Naive thymus-derived CD4-positive, alpha-beta T cell (primary cell): ENCODE measurements at regions not wholly inside any gene's neighbourhood (a gene's known extent, or its start where the extent isn't known, plus 50 kb on each side); places are given as distances from the start of the nearest gene placed in this dataset.

Experiments
- ATAC-seq: fragments of 150-1000 bp; cut with Tn5 transposase; 2 replicates; pipeline ENCODE4 v1.10.0; 2021; ENCODE audit warnings: mild to moderate bottlenecking, moderate library complexity
- CTCF ChIA-PET: fragments of 350-600 bp; sonication (Branson Sonifier 250); formaldehyde crosslinking; loops from one replicate; lab custom pipeline; 2021; ENCODE audit warnings: antibody characterized with exemption; lab: Charles Lee
- POLR2A ChIA-PET: fragments of 350-600 bp; sonication (Branson Sonifier 250); formaldehyde crosslinking; loops from one replicate; lab custom pipeline; 2021; ENCODE audit warnings: antibody characterized with exemption, inconsistent platforms; lab: Charles Lee
- DNase-seq, 9 donors: peaks; one replicate each; pipeline versions ENCODE4 v3.0.0 to v3.0.0-alpha.2; 2020 to 2022; ENCODE audit warnings: mixed read lengths in 1 of 9
- H3K27ac ChIP-seq: one replicate; pipeline ENCODE4 v1.7.0; 2013; ENCODE audit warnings: mild to moderate bottlenecking, low read depth, low read length, moderate library complexity
- H3K27me3 ChIP-seq, 2 donors: one replicate each; pipeline ENCODE4 v1.7.0; 2013; ENCODE audit warnings: low read length in 2 of 2, mild to moderate bottlenecking in 2 of 2, moderate library complexity in 2 of 2; ENCODE audit not compliant: control insufficient read depth in 2 of 2, insufficient read depth in 2 of 2
- H3K36me3 ChIP-seq, 3 experiments: 1 replicate in 2 of 3; 2 replicates in 1 of 3; pipeline ENCODE4 v1.7.0; 2013; ENCODE audit warnings: low read length in 3 of 3, mild to moderate bottlenecking in 3 of 3, moderate library complexity in 1 of 3; ENCODE audit not compliant: insufficient read depth in 3 of 3, control insufficient read depth in 2 of 3
- H3K4me1 ChIP-seq, 2 donors: one replicate each; pipeline ENCODE4 v1.7.0; 2013; ENCODE audit warnings: low read length in 2 of 2, mild to moderate bottlenecking in 2 of 2, moderate library complexity in 1 of 2; ENCODE audit not compliant: control insufficient read depth in 2 of 2, insufficient read depth in 2 of 2
- H3K4me3 ChIP-seq: 2 replicates; pipeline ENCODE4 v1.7.0; 2013; ENCODE audit warnings: mild to moderate bottlenecking, low read length
- H3K9me3 ChIP-seq, 3 experiments: 1 replicate in 2 of 3; 2 replicates in 1 of 3; pipeline ENCODE4 v1.7.0; 2013; ENCODE audit warnings: low read length in 3 of 3; ENCODE audit not compliant: control insufficient read depth in 2 of 3
- H3K27ac Mint-ChIP-seq, 9 donors: one replicate each; pipeline ENCODE4 v1.8.0; 2020 to 2022; ENCODE audit warnings: mixed read lengths in 9 of 9, mild to moderate bottlenecking in 8 of 9, moderate library complexity in 5 of 9, inconsistent platforms in 2 of 9
- H3K27me3 Mint-ChIP-seq, 5 donors: one replicate each; pipeline ENCODE4 v1.8.0; 2021 to 2022; ENCODE audit warnings: mixed read lengths in 5 of 5, mild to moderate bottlenecking in 1 of 5
- H3K36me3 Mint-ChIP-seq, 5 donors: one replicate each; pipeline ENCODE4 v1.8.0; 2020 to 2022; ENCODE audit warnings: mixed read lengths in 5 of 5, mild to moderate bottlenecking in 3 of 5, inconsistent platforms in 1 of 5
- H3K4me1 Mint-ChIP-seq, 7 donors: one replicate each; pipeline ENCODE4 v1.8.0; 2020 to 2022; ENCODE audit warnings: mixed read lengths in 7 of 7, mild to moderate bottlenecking in 3 of 7, inconsistent platforms in 1 of 7
- H3K4me3 Mint-ChIP-seq, 10 donors: one replicate each; pipeline ENCODE4 v1.8.0; 2020 to 2022; ENCODE audit warnings: mild to moderate bottlenecking in 10 of 10, mixed read lengths in 10 of 10, moderate library complexity in 6 of 10, inconsistent platforms in 2 of 10
- H3K9me3 Mint-ChIP-seq, 11 donors: one replicate each; pipeline ENCODE4 v1.8.0; 2020 to 2022; ENCODE audit warnings: mixed read lengths in 11 of 11, mild to moderate bottlenecking in 4 of 11, inconsistent platforms in 1 of 11, moderate library complexity in 1 of 11
- intact Hi-C, 2 donors: fragments of 100-400 bp; cut with micrococcal nuclease; formaldehyde crosslinking; loops; one replicate each; pipeline ENCODE4 v1.15.1; 2023

- H3K27ac ChIP-seq = no peak overlapping the region
- no peak for DNase-seq
- H3K4me1 ChIP-seq = no peaks in the 10 kb centered on the region
- no peak for ATAC-seq
- intact Hi-C loops = no loop called here
- no peaks in the 10 kb centered on the region for H3K36me3 ChIP-seq
- Mint-ChIP-seq H3K4me1 (no peaks in the 10 kb centered on the region), H3K27me3 (no peaks in the 10 kb centered on the region), H3K36me3 (no peaks in the 10 kb centered on the region), H3K9me3 (peaks cover 0 to 8% (median 0%) of the 10 kb centered on the region in 11 donors), H3K4me3 (no peak overlapping the region), H3K27ac (no peak overlapping the region)
- ChIA-PET CTCF (no interaction called here), POLR2A (interaction anchor here (0.6 kb wide), 1 partner anchor 669 kb away, joined by 3 read pairs; no protein-coding TSS in a partner anchor)
- no peaks in the 10 kb centered on the region for H3K9me3 ChIP-seq
- H3K27me3 ChIP-seq = no peaks in the 10 kb centered on the region
- H3K4me3 ChIP-seq = no peak overlapping the region
These were observed 300.5 kb downstream of the NR2F1-AS1 start for GRCh38 chr5:93280518-93280917.

- ATAC-seq (no peak), DNase-seq (no peak)
- H3K9me3 Mint-ChIP-seq = peaks cover 0 to 4% (median 0%) of the 10 kb centered on the region in 11 donors
- no peaks in the 10 kb centered on the region for H3K4me1 ChIP-seq
- no peak overlapping the region for H3K27ac Mint-ChIP-seq
- no peak overlapping the region for H3K4me3 Mint-ChIP-seq
- no peak overlapping the region for H3K4me3 ChIP-seq
- ChIA-PET POLR2A (no interaction called here), CTCF (no interaction called here)
- intact Hi-C loops = no loop called here
- H3K36me3 Mint-ChIP-seq = no peaks in the 10 kb centered on the region
- no peaks in the 10 kb centered on the region for H3K9me3 ChIP-seq
- H3K4me1 Mint-ChIP-seq = no peaks in the 10 kb centered on the region
- H3K36me3 ChIP-seq = no peaks in the 10 kb centered on the region
- H3K27me3 ChIP-seq = no peaks in the 10 kb centered on the region
- no peak overlapping the region for H3K27ac ChIP-seq
- no peaks in the 10 kb centered on the region for H3K27me3 Mint-ChIP-seq
These were observed 301.6 kb downstream of the NR2F1-AS1 start for GRCh38 chr5:93279296-93279963.

- H3K9me3 ChIP-seq = no peaks in the 10 kb centered on the region
- Mint-ChIP-seq H3K27ac (no peak overlapping the region), H3K36me3 (no peaks in the 10 kb centered on the region), H3K27me3 (no peaks in the 10 kb centered on the region), H3K4me3 (no peak overlapping the region), H3K9me3 (peaks cover 0 to 4% (median 0%) of the 10 kb centered on the region in 11 donors), H3K4me1 (no peaks in the 10 kb centered on the region)
- H3K27me3 ChIP-seq = no peaks in the 10 kb centered on the region
- no peak overlapping the region for H3K27ac ChIP-seq
- no peaks in the 10 kb centered on the region for H3K36me3 ChIP-seq
- ATAC-seq = no peak
- no peak for DNase-seq
- intact Hi-C loops = no loop called here
- ChIA-PET CTCF (no interaction called here), POLR2A (no interaction called here)
- H3K4me1 ChIP-seq = no peaks in the 10 kb centered on the region
- no peak overlapping the region for H3K4me3 ChIP-seq
These were observed 302.1 kb downstream of the NR2F1-AS1 start for GRCh38 chr5:93278896-93279295.

- ChIA-PET POLR2A (no interaction called here), CTCF (no interaction called here)
- H3K27me3 Mint-ChIP-seq = no peaks in the 10 kb centered on the region
These were observed 304.0 kb downstream of the NR2F1-AS1 start for GRCh38 chr5:93277051-93277450.

GRCh38 chr5:93275376-93275775, 305.6 kb downstream of the NR2F1-AS1 start:
- H3K36me3 ChIP-seq = no peaks in the 10 kb centered on the region
- no peak overlapping the region for H3K4me3 ChIP-seq
- ChIA-PET POLR2A (no interaction called here), CTCF (no interaction called here)
- no peak overlapping the region for H3K4me3 Mint-ChIP-seq
- H3K27me3 Mint-ChIP-seq = no peaks in the 10 kb centered on the region
- no peak for ATAC-seq
- no peaks in the 10 kb centered on the region for H3K9me3 ChIP-seq
- no peaks in the 10 kb centered on the region for H3K27me3 ChIP-seq
- intact Hi-C loops = no loop called here
- peaks cover 0 to 4% (median 0%) of the 10 kb centered on the region in 11 donors for H3K9me3 Mint-ChIP-seq
- no peaks in the 10 kb centered on the region for H3K4me1 ChIP-seq
- no peaks in the 10 kb centered on the region for H3K4me1 Mint-ChIP-seq
- H3K27ac ChIP-seq = no peak overlapping the region
- DNase-seq = no peak
- H3K27ac Mint-ChIP-seq = no peak overlapping the region
- H3K36me3 Mint-ChIP-seq = no peaks in the 10 kb centered on the region

More at GRCh38 chr5:93277051-93277450, 304.0 kb downstream of the NR2F1-AS1 start:
- no peak overlapping the region for H3K27ac ChIP-seq
- Mint-ChIP-seq H3K4me3 (no peak overlapping the region), H3K36me3 (no peaks in the 10 kb centered on the region), H3K4me1 (no peaks in the 10 kb centered on the region), H3K27ac (no peak overlapping the region), H3K9me3 (peaks cover 0 to 2% (median 0%) of the 10 kb centered on the region in 11 donors)
- no peaks in the 10 kb centered on the region for H3K36me3 ChIP-seq
- no peak overlapping the region for H3K4me3 ChIP-seq
- no peak for DNase-seq
- H3K9me3 ChIP-seq = no peaks in the 10 kb centered on the region
- intact Hi-C loops = no loop called here
- no peak for ATAC-seq
- no peaks in the 10 kb centered on the region for H3K4me1 ChIP-seq
- no peaks in the 10 kb centered on the region for H3K27me3 ChIP-seq

GRCh38 chr5:93274291-93274690, 306.7 kb downstream of the NR2F1-AS1 start:
- H3K9me3 Mint-ChIP-seq = peaks cover 0 to 4% (median 0%) of the 10 kb centered on the region in 11 donors
- intact Hi-C loops = no loop called here
- no peaks in the 10 kb centered on the region for H3K4me1 ChIP-seq
- no peak overlapping the region for H3K27ac ChIP-seq
- no peaks in the 10 kb centered on the region for H3K9me3 ChIP-seq
- DNase-seq (no peak), ATAC-seq (no peak)
- H3K4me1 Mint-ChIP-seq = no peaks in the 10 kb centered on the region
- CTCF ChIA-PET = no interaction called here
- no peaks in the 10 kb centered on the region for H3K27me3 ChIP-seq
- POLR2A ChIA-PET = no interaction called here
- H3K36me3 ChIP-seq = no peaks in the 10 kb centered on the region
- H3K27ac Mint-ChIP-seq = no peak overlapping the region
- no peak overlapping the region for H3K4me3 Mint-ChIP-seq
- H3K4me3 ChIP-seq = no peak overlapping the region
- H3K27me3 Mint-ChIP-seq = no peaks in the 10 kb centered on the region
- H3K36me3 Mint-ChIP-seq = no peaks in the 10 kb centered on the region

- DNase-seq = no peak
- ATAC-seq = no peak
- Mint-ChIP-seq H3K4me3 (no peak overlapping the region), H3K4me1 (no peaks in the 10 kb centered on the region), H3K9me3 (peaks cover 0 to 11% (median 4%) of the 10 kb centered on the region in 11 donors), H3K27ac (no peak overlapping the region), H3K27me3 (no peaks in the 10 kb centered on the region), H3K36me3 (peaks cover 0 to 5% (median 0%) of the 10 kb centered on the region in 5 donors)
- H3K4me3 ChIP-seq = no peak overlapping the region
- intact Hi-C loops = no loop called here
- no peak overlapping the region for H3K27ac ChIP-seq
- no peaks in the 10 kb centered on the region for H3K27me3 ChIP-seq
- ChIA-PET CTCF (no interaction called here), POLR2A (no interaction called here)
- H3K9me3 ChIP-seq = no peaks in the 10 kb centered on the region
- H3K4me1 ChIP-seq = no peaks in the 10 kb centered on the region
- H3K36me3 ChIP-seq = no peaks in the 10 kb centered on the region
These were observed 307.8 kb downstream of the NR2F1-AS1 start for GRCh38 chr5:93273176-93273575.
